ENCODE measurements at regions not wholly inside any gene's neighbourhood (a gene's known extent, or its start where the extent isn't known, plus 50 kb on each side); places are given as distances from the start of the nearest gene placed in this dataset.

DNA sequence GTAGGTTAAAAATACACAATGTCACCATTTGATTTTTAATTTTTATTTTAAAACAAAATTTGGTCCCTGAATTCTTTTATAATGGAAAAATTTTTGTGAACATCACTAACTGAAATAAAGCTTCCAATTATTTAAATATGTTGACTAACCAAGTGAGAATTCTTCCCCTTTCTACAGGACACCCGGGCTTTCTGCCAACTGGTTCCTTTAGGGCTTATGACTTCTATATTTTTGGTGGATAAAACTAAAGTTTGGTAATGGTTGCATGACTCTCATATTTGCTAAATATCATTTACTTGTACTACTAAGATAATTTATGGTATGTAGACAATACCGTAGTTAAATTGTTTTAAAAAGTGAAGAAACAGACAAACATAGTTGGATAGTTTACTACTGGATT is 291.0 kb upstream of the DOK6 start:
- Histone ChIP-seq H3K4me1 (ENCODE audit: insufficient read depth, low read length, poor library complexity, severe bottlenecking) (no peaks in the 10 kb centered on the region), H3K79me2 (ENCODE audit: insufficient read depth, low read depth, low read length) (no peaks in the 10 kb centered on the region), H3K4me2 (ENCODE audit: low read length) (no peak overlapping the region), H3K4me3 (ENCODE audit: low read depth, low read length, poor library complexity, severe bottlenecking) (no peak overlapping the region), H3K9me2 (ENCODE audit: insufficient read depth, low read length) (no peaks in the 10 kb centered on the region), H3K36me3 (ENCODE audit: insufficient read depth, low read length) (no peaks in the 10 kb centered on the region), H3K9me3 (ENCODE audit: low read length) (no peaks in the 10 kb centered on the region), H3K27ac (ENCODE audit: low read depth, low read length, poor library complexity, severe bottlenecking) (no peak overlapping the region), H2AFZ (ENCODE audit: low read length) (no peak overlapping the region), H4K20me1 (ENCODE audit: insufficient read depth, low read length) (no peaks in the 10 kb centered on the region)
- no peak for TF ChIP-seq EZH2phosphoT487 (IDR thresholded peaks at IDR 0.05; ENCODE audit: borderline replicate concordance, low read depth, low read length)
- no peak for TF ChIP-seq CTCF (conservative IDR thresholded peaks at IDR 0.05; ENCODE audit: low read length)
- no TSS peak for BruUV-seq (replicated peaks)
- DNase-seq (ENCODE audit: low spot score), result no peak
- CTCF ChIA-PET (ENCODE audit: unreplicated experiment), result no interaction called here
- POLR2A ChIA-PET, result no interaction called here
- intact Hi-C loops (cut with micrococcal nuclease; ENCODE audit: unreplicated experiment), result no loop called here

GRCh38 chr18:69120833-69121232 is 279.9 kb upstream of the DOK6 start:
- Histone ChIP-seq H3K4me3 (ENCODE audit: low read depth, low read length, poor library complexity, severe bottlenecking) (no peak overlapping the region), H2AFZ (ENCODE audit: low read length) (no peak overlapping the region), H3K9me2 (ENCODE audit: insufficient read depth, low read length) (no peaks in the 10 kb centered on the region), H3K79me2 (ENCODE audit: insufficient read depth, low read depth, low read length) (no peaks in the 10 kb centered on the region), H3K9me3 (ENCODE audit: low read length) (no peaks in the 10 kb centered on the region), H3K4me1 (ENCODE audit: insufficient read depth, low read length, poor library complexity, severe bottlenecking) (no peaks in the 10 kb centered on the region), H3K27ac (ENCODE audit: low read depth, low read length, poor library complexity, severe bottlenecking) (no peak overlapping the region), H4K20me1 (ENCODE audit: insufficient read depth, low read length) (no peaks in the 10 kb centered on the region), H3K36me3 (ENCODE audit: insufficient read depth, low read length) (no peaks in the 10 kb centered on the region), H3K4me2 (ENCODE audit: low read length) (no peak overlapping the region)
- ChIA-PET POLR2A (no interaction called here), CTCF (ENCODE audit: unreplicated experiment) (no interaction called here)
- intact Hi-C loops (cut with micrococcal nuclease; ENCODE audit: unreplicated experiment), result no loop called here
- no TSS peak for BruUV-seq (replicated peaks)
- DNase-seq (ENCODE audit: low spot score), result no peak
- TF ChIP-seq EZH2phosphoT487 (IDR thresholded peaks at IDR 0.05; ENCODE audit: borderline replicate concordance, low read depth, low read length), result no peak
- TF ChIP-seq CTCF (conservative IDR thresholded peaks at IDR 0.05; ENCODE audit: low read length), result no peak

GRCh38 chr18:69123421-69123820 is 277.3 kb upstream of the DOK6 start:
- H3K4me1 ChIP-seq (ENCODE audit: insufficient read depth, low read length, poor library complexity, severe bottlenecking), result no peaks in the 10 kb centered on the region

More at GRCh38 chr18:69123421-69123820, 277.3 kb upstream of the DOK6 start:
- TF ChIP-seq CTCF (conservative IDR thresholded peaks at IDR 0.05; ENCODE audit: low read length) (no peak), EZH2phosphoT487 (IDR thresholded peaks at IDR 0.05; ENCODE audit: borderline replicate concordance, low read depth, low read length) (no peak)
- no peak overlapping the region for H3K4me2 ChIP-seq (ENCODE audit: low read length)
- H3K4me3 ChIP-seq (ENCODE audit: low read depth, low read length, poor library complexity, severe bottlenecking), result no peak overlapping the region
- no peaks in the 10 kb centered on the region for H3K36me3 ChIP-seq (ENCODE audit: insufficient read depth, low read length)
- H3K9me3 ChIP-seq (ENCODE audit: low read length), result no peaks in the 10 kb centered on the region
- BruUV-seq (replicated peaks), result no TSS peak
- H3K9me2 ChIP-seq (ENCODE audit: insufficient read depth, low read length), result no peaks in the 10 kb centered on the region
- POLR2A ChIA-PET, result no interaction called here
- DNase-seq (ENCODE audit: low spot score), result no peak
- CTCF ChIA-PET (ENCODE audit: unreplicated experiment), result no interaction called here
- H2AFZ ChIP-seq (ENCODE audit: low read length), result no peak overlapping the region
- intact Hi-C loops (cut with micrococcal nuclease; ENCODE audit: unreplicated experiment), result no loop called here
- H3K27ac ChIP-seq (ENCODE audit: low read depth, low read length, poor library complexity, severe bottlenecking), result no peak overlapping the region
- no peaks in the 10 kb centered on the region for H4K20me1 ChIP-seq (ENCODE audit: insufficient read depth, low read length)
- H3K79me2 ChIP-seq (ENCODE audit: insufficient read depth, low read depth, low read length), result no peaks in the 10 kb centered on the region
